ENCODE measurements at regions not wholly inside any gene's neighbourhood (a gene's known extent, or its start where the extent isn't known, plus 50 kb on each side); places are given as distances from the start of the nearest gene placed in this dataset.

- H3K4me2 ChIP-seq, result no peak overlapping the region
- H3K79me2 ChIP-seq, result no peaks in the 10 kb centered on the region
- no peak for TF ChIP-seq EZH2phosphoT487 (IDR thresholded peaks at IDR 0.05; ENCODE audit: low read depth, severe bottlenecking, unreplicated experiment)
- TF ChIP-seq EZH2 (IDR thresholded peaks at IDR 0.05; ENCODE audit: borderline replicate concordance), result no peak
- TF ChIP-seq CTCF (IDR thresholded peaks at IDR 0.05; ENCODE audit: poor library complexity), result no peak
- H4K20me1 ChIP-seq (ENCODE audit: insufficient read depth, poor library complexity, severe bottlenecking), result no peaks in the 10 kb centered on the region
- H3K4me1 ChIP-seq (ENCODE audit: insufficient read depth), result no peaks in the 10 kb centered on the region
- no peak overlapping the region for H3K4me3 ChIP-seq
- no peak overlapping the region for H3K27ac ChIP-seq
- no peaks in the 10 kb centered on the region for H3K36me3 ChIP-seq (replicated peaks; ENCODE audit: insufficient read depth, low read depth)
- H3K9me3 ChIP-seq (ENCODE audit: low read depth), result no peaks in the 10 kb centered on the region
- no peaks in the 10 kb centered on the region for H3K9me2 ChIP-seq (replicated peaks; ENCODE audit: insufficient read depth)
- H3K27me3 ChIP-seq, result no peaks in the 10 kb centered on the region
- H2AFZ ChIP-seq, result no peak overlapping the region
- 63% methylated on average over 1 of the region's 1 CpG for WGBS (ENCODE audit: low lambda C conversion rate, missing lambda C conversion rate)
- no peak for DNase-seq (ENCODE audit: low spot score)
Observed at GRCh38 chr5:104418056-104418455, 855.5 kb upstream of the NUDT12 start.

GRCh38 chr5:104412649-104413240, 850.2 kb upstream of the NUDT12 start:
- peak; percentile 50 for TF ChIP-seq CTCF (IDR thresholded peaks at IDR 0.05; ENCODE audit: poor library complexity)
- no peak for TF ChIP-seq EZH2phosphoT487 (IDR thresholded peaks at IDR 0.05; ENCODE audit: low read depth, severe bottlenecking, unreplicated experiment)
- TF ChIP-seq EZH2 (IDR thresholded peaks at IDR 0.05; ENCODE audit: borderline replicate concordance), result no peak
- Histone ChIP-seq H2AFZ (no peak overlapping the region), H3K27ac (no peak overlapping the region)

GRCh38 chr5:104400941-104401340, 838.4 kb upstream of the NUDT12 start:
- H3K4me2 ChIP-seq, result no peak overlapping the region
- no peaks in the 10 kb centered on the region for H3K9me2 ChIP-seq (replicated peaks; ENCODE audit: insufficient read depth)
- H2AFZ ChIP-seq, result no peak overlapping the region
- H3K27me3 ChIP-seq, result no peaks in the 10 kb centered on the region
- no peaks in the 10 kb centered on the region for H3K79me2 ChIP-seq
- no peak for TF ChIP-seq CTCF (IDR thresholded peaks at IDR 0.05; ENCODE audit: poor library complexity)
- no peak for TF ChIP-seq EZH2 (IDR thresholded peaks at IDR 0.05; ENCODE audit: borderline replicate concordance)
- no peak for TF ChIP-seq EZH2phosphoT487 (IDR thresholded peaks at IDR 0.05; ENCODE audit: low read depth, severe bottlenecking, unreplicated experiment)
- no peaks in the 10 kb centered on the region for H4K20me1 ChIP-seq (ENCODE audit: insufficient read depth, poor library complexity, severe bottlenecking)
- no peak overlapping the region for H3K27ac ChIP-seq
- no peaks in the 10 kb centered on the region for H3K9me3 ChIP-seq (ENCODE audit: low read depth)
- H3K4me3 ChIP-seq, result no peak overlapping the region
- no peaks in the 10 kb centered on the region for H3K36me3 ChIP-seq (replicated peaks; ENCODE audit: insufficient read depth, low read depth)
- WGBS (ENCODE audit: low lambda C conversion rate, missing lambda C conversion rate), result 94% methylated on average over 3 of the region's 3 CpGs
- no peak for DNase-seq (ENCODE audit: low spot score)
- H3K4me1 ChIP-seq (ENCODE audit: insufficient read depth), result no peaks in the 10 kb centered on the region

More at GRCh38 chr5:104412649-104413240, 850.2 kb upstream of the NUDT12 start:
- no peak overlapping the region for H3K4me2 ChIP-seq
- H3K9me2 ChIP-seq (replicated peaks; ENCODE audit: insufficient read depth), result no peaks in the 10 kb centered on the region
- H3K36me3 ChIP-seq (replicated peaks; ENCODE audit: insufficient read depth, low read depth), result no peaks in the 10 kb centered on the region
- H3K79me2 ChIP-seq, result no peaks in the 10 kb centered on the region
- no peaks in the 10 kb centered on the region for H3K9me3 ChIP-seq (ENCODE audit: low read depth)
- peak; percentile 41 for DNase-seq (ENCODE audit: low spot score)
- no peaks in the 10 kb centered on the region for H4K20me1 ChIP-seq (ENCODE audit: insufficient read depth, poor library complexity, severe bottlenecking)
- H3K4me3 ChIP-seq, result no peak overlapping the region
- no peaks in the 10 kb centered on the region for H3K4me1 ChIP-seq (ENCODE audit: insufficient read depth)
- H3K27me3 ChIP-seq, result no peaks in the 10 kb centered on the region
- WGBS (ENCODE audit: low lambda C conversion rate, missing lambda C conversion rate), result 69% methylated on average over 1 of the region's 1 CpG
